Activated T-helper 1 cell treated with anti-CD3 and anti-CD28 coated beads, Interleukin-12 subunit alpha, Interleukin-12 subunit beta, Interleukin-2, Interleukin-4 antibody, amounts not matched to agents 30 ng/mL and 10 ng/mL and 1 ng/mL, durations not matched to agents 14 hours and 24 hours and 36 hours (primary cell): ENCODE measurements at regions not wholly inside any gene's neighbourhood (a gene's known extent, or its start where the extent isn't known, plus 50 kb on each side); places are given as distances from the start of the nearest gene placed in this dataset.

ENCODE experiments used
- DNase-seq: peaks from one replicate; pipeline ENCODE4 v3.0.0; 2021; ENCODE audit warnings: low spot score
- H3K27ac Mint-ChIP-seq: one replicate; pipeline ENCODE4 v1.8.0; 2021; ENCODE audit warnings: mild to moderate bottlenecking, mixed read lengths
- H3K27me3 Mint-ChIP-seq: one replicate; pipeline ENCODE4 v1.8.0; 2022; ENCODE audit warnings: mild to moderate bottlenecking, moderate library complexity, mixed read lengths; ENCODE audit not compliant: insufficient read depth
- H3K36me3 Mint-ChIP-seq: one replicate; pipeline ENCODE4 v1.8.0; 2021; ENCODE audit warnings: low read depth, mixed read lengths
- H3K4me1 Mint-ChIP-seq: one replicate; pipeline ENCODE4 v1.8.0; 2021; ENCODE audit warnings: low read depth, mixed read lengths
- H3K4me3 Mint-ChIP-seq: one replicate; pipeline ENCODE4 v1.8.0; 2021; ENCODE audit warnings: mild to moderate bottlenecking, moderate library complexity, mixed read lengths
- H3K9me3 Mint-ChIP-seq: one replicate; pipeline ENCODE4 v1.8.0; 2021; ENCODE audit warnings: mixed read lengths
- intact Hi-C: fragments of 100-400 bp; cut with micrococcal nuclease; formaldehyde crosslinking; loops from one replicate; pipeline ENCODE4 v1.15.1; 2024

GRCh38 chr11:15473954-15474837 is 359.5 kb downstream of the INSC start:
- H3K36me3 Mint-ChIP-seq = no peaks in the 10 kb centered on the region
- intact Hi-C loops = no loop called here
- DNase-seq = no peak
- H3K27me3 Mint-ChIP-seq = no peaks in the 10 kb centered on the region
- no peaks in the 10 kb centered on the region for H3K9me3 Mint-ChIP-seq
- no peak overlapping the region for H3K4me3 Mint-ChIP-seq
- H3K27ac Mint-ChIP-seq = no peak overlapping the region
- H3K4me1 Mint-ChIP-seq = no peaks in the 10 kb centered on the region

- intact Hi-C loops = no loop called here
Observed at GRCh38 chr11:15476371-15476917, 361.7 kb downstream of the INSC start.

DNA sequence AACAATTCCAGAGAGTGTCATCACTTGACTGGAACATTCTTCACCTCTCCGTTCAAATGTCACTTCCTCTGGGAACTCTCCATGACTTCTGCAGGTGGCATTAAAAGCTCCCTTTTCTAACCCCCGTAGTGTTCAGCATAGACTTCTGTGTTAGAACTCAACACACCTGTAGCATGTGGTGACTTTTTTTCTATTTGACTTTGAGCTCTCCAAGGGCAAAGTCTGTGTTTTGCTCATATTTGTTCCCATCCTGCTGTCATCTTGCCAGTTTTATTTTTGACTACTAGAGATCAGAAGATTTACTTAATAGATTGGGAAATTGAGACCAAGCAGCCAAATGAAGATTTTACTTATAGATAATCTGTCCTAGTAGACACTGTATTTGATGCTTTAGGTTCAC is 367.1 kb downstream of the INSC start:
- Mint-ChIP-seq H3K4me3 (no peak overlapping the region), H3K4me1 (peaks cover 8% of the 10 kb centered on the region), H3K36me3 (no peaks in the 10 kb centered on the region), H3K9me3 (no peaks in the 10 kb centered on the region), H3K27ac (no peak overlapping the region), H3K27me3 (peaks cover 2% of the 10 kb centered on the region)
- DNase-seq = no peak
- intact Hi-C loops = no loop called here

More at GRCh38 chr11:15476371-15476917, 361.7 kb downstream of the INSC start:
- no peak overlapping the region for H3K4me3 Mint-ChIP-seq
- no peak for DNase-seq
- H3K27ac Mint-ChIP-seq = no peak overlapping the region
- no peaks in the 10 kb centered on the region for H3K9me3 Mint-ChIP-seq
- peaks cover 2% of the 10 kb centered on the region for H3K27me3 Mint-ChIP-seq
- H3K36me3 Mint-ChIP-seq = no peaks in the 10 kb centered on the region
- H3K4me1 Mint-ChIP-seq = peaks cover 8% of the 10 kb centered on the region

DNA sequence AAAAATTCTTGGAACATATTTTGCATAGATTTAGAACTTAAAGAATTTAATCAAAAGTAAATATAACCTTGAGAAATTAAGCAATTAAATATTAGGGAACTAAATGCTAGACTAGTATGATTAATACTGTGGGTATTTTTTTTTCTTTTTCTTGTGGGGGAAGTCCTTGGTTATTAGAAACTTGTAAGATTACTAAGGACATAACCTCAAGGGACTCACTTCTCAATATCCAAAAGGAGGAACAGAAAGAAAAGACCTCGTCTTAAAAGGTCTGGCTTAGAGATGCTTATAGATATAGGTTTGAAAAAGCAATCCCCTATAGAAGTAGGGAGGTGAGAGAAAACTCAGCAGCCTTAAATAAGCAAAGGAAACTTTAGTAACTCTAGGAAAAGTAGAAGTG is 368.5 kb downstream of the INSC start:
- Mint-ChIP-seq H3K27ac (no peak overlapping the region), H3K36me3 (no peaks in the 10 kb centered on the region), H3K4me3 (no peak overlapping the region), H3K4me1 (peaks cover 8% of the 10 kb centered on the region), H3K9me3 (no peaks in the 10 kb centered on the region), H3K27me3 (peaks cover 2% of the 10 kb centered on the region)
- intact Hi-C loops = no loop called here
- no peak for DNase-seq

DNA sequence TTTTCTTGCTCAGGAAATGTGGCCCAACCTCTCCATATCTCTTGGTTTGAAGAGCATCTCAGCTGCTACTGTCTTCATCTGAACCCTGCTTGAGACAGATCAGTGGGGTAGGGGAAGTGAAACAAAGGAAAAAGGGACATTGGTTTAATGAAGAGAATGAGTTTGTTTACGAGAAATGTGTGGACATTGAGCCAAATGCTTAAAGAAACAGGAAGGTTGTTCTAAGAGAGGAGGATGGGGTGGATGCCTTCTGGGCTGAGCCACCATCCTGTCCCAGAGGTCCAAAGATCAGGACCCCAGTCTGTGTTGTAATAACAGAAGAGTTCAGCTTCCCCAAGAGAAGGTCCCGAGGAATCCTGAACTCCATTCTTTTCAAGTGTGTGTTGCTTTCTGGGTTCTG is 369.7 kb downstream of the INSC start:
- intact Hi-C loops = no loop called here
- H3K4me3 Mint-ChIP-seq = no peak overlapping the region
- no peaks in the 10 kb centered on the region for H3K36me3 Mint-ChIP-seq

GRCh38 chr11:15485432-15485831 is 370.7 kb downstream of the INSC start:
- no peak overlapping the region for H3K27ac Mint-ChIP-seq

More for the DNA sequence above, 369.7 kb downstream of the INSC start:
- H3K27me3 Mint-ChIP-seq = peaks cover 2% of the 10 kb centered on the region
- DNase-seq = no peak
- no peak overlapping the region for H3K27ac Mint-ChIP-seq
- H3K4me1 Mint-ChIP-seq = peaks cover 8% of the 10 kb centered on the region
- H3K9me3 Mint-ChIP-seq = no peaks in the 10 kb centered on the region

DNA sequence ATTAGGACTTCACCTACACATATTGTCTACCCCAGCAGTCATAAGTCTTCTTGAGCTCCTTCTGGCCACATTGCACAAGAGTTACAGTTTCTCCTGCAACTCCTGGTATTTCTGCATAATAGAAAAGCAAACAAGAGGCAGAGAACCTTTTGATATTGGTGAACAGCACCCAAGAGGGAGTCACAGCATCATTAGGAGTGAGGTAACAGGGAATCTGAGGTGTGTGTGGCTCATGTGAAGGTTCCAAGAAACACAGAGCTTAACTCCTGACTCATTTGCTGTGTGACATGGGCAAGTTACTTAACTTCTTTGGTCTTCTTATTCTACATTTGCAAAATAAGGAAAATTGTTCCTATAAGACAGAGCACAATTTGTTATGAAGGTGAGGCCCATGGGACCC is 374.6 kb downstream of the INSC start:
- H3K4me3 Mint-ChIP-seq = no peak overlapping the region

More at GRCh38 chr11:15485432-15485831, 370.7 kb downstream of the INSC start:
- Mint-ChIP-seq H3K36me3 (no peaks in the 10 kb centered on the region), H3K9me3 (no peaks in the 10 kb centered on the region), H3K27me3 (peaks cover 2% of the 10 kb centered on the region), H3K4me1 (no peaks in the 10 kb centered on the region), H3K4me3 (no peak overlapping the region)
- intact Hi-C loops = no loop called here
- DNase-seq = no peak

GRCh38 chr11:15490535-15490934 is 375.8 kb downstream of the INSC start:
- H3K36me3 Mint-ChIP-seq = no peaks in the 10 kb centered on the region
- H3K9me3 Mint-ChIP-seq = no peaks in the 10 kb centered on the region
- DNase-seq = no peak
- no peaks in the 10 kb centered on the region for H3K4me1 Mint-ChIP-seq
- intact Hi-C loops = no loop called here
- H3K4me3 Mint-ChIP-seq = no peak overlapping the region
- no peak overlapping the region for H3K27ac Mint-ChIP-seq
- no peaks in the 10 kb centered on the region for H3K27me3 Mint-ChIP-seq

More for the DNA sequence above, 374.6 kb downstream of the INSC start:
- Mint-ChIP-seq H3K9me3 (no peaks in the 10 kb centered on the region), H3K27me3 (no peaks in the 10 kb centered on the region), H3K27ac (no peak overlapping the region), H3K36me3 (no peaks in the 10 kb centered on the region), H3K4me1 (no peaks in the 10 kb centered on the region)
- intact Hi-C loops = no loop called here
- DNase-seq = no peak

GRCh38 chr11:15493066-15493465 is 378.3 kb downstream of the INSC start:
- intact Hi-C loops = no loop called here
- H3K36me3 Mint-ChIP-seq = no peaks in the 10 kb centered on the region
- H3K4me1 Mint-ChIP-seq = no peaks in the 10 kb centered on the region
- H3K27me3 Mint-ChIP-seq = no peaks in the 10 kb centered on the region
- no peak overlapping the region for H3K4me3 Mint-ChIP-seq
- no peaks in the 10 kb centered on the region for H3K9me3 Mint-ChIP-seq
- DNase-seq = no peak
- no peak overlapping the region for H3K27ac Mint-ChIP-seq

- DNase-seq = no peak
- Mint-ChIP-seq H3K27ac (no peak overlapping the region), H3K4me1 (no peaks in the 10 kb centered on the region), H3K36me3 (no peaks in the 10 kb centered on the region), H3K9me3 (no peaks in the 10 kb centered on the region), H3K4me3 (no peak overlapping the region), H3K27me3 (no peaks in the 10 kb centered on the region)
- intact Hi-C loops = no loop called here
Observed at GRCh38 chr11:15493921-15494620, 379.3 kb downstream of the INSC start.

DNA sequence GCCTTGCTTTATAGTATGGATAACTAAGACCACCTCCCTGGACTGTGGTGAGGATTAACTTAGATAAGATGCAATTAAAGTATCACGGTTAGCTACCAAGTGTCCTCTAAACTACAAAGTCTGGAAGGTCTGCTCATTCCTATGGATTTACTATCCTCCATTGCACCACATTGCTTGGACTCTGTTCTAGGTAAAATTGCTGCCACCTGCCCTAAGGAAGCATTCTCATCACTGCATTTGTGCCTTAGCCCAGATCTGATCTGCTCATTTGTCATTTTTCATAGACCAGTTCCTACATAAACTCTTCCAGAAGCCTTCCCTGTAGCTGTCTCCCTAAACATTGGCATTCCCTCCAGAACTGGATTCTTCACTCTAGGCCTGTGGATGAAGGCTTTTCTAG is 380.0 kb downstream of the INSC start:
- Mint-ChIP-seq H3K27ac (no peak overlapping the region), H3K4me3 (no peak overlapping the region), H3K9me3 (no peaks in the 10 kb centered on the region), H3K4me1 (no peaks in the 10 kb centered on the region), H3K27me3 (no peaks in the 10 kb centered on the region), H3K36me3 (no peaks in the 10 kb centered on the region)
- intact Hi-C loops = no loop called here
- no peak for DNase-seq

DNA sequence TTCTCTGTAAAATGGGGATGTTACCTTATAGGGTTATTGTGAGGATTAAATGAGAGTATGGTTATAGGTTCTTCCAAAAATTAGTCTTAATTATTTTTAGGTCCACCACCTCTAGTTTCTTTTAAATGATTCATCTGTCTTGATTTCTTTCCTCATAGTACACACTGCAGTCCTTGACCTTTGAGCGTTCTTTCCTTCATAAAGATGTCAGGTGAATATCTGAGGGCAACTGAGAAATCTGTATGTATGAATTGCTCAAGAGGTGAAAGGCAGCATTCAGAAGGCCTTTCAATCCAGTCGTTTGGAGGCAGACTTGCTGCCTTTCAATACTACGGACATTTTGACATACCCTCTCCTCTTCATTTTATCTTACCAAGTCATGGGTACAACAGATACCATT is 380.7 kb downstream of the INSC start:
- Mint-ChIP-seq H3K27me3 (no peaks in the 10 kb centered on the region), H3K4me1 (no peaks in the 10 kb centered on the region), H3K4me3 (no peak overlapping the region), H3K36me3 (no peaks in the 10 kb centered on the region), H3K27ac (no peak overlapping the region), H3K9me3 (no peaks in the 10 kb centered on the region)
- intact Hi-C loops = no loop called here
- DNase-seq = no peak

DNA sequence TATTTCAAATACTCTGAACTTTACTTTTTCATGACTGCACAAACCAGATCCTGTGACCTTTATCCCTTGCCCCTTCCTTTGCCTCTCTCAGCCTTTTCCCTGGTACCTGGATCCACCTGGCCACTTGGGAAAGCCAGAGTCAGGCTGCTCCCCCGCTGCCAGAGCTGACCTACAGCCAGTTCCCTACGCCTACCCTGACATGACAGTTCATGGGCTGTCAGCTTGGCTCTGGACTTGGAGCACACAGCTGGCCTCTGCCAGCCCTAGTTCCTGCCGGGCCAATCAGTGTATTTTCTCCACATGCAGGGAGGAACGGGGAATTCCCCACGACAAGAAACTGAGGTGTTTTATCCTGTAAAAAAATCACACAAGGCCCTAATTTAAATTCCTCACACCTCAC is 382.6 kb downstream of the INSC start:
- H3K4me3 Mint-ChIP-seq = no peak overlapping the region
- H3K36me3 Mint-ChIP-seq = no peaks in the 10 kb centered on the region
- H3K4me1 Mint-ChIP-seq = no peaks in the 10 kb centered on the region
- no peaks in the 10 kb centered on the region for H3K27me3 Mint-ChIP-seq
- intact Hi-C loops = no loop called here
- no peak overlapping the region for H3K27ac Mint-ChIP-seq
- no peaks in the 10 kb centered on the region for H3K9me3 Mint-ChIP-seq
- no peak for DNase-seq
